Testis (tissue), 2 donors: ENCODE measurements at regions not wholly inside any gene's neighbourhood (a gene's known extent, or its start where the extent isn't known, plus 50 kb on each side); places are given as distances from the start of the nearest gene placed in this dataset.

Experiments
- DNase-seq: peaks from one replicate; pipeline ENCODE4 v3.0.0-alpha.2; 2019
- H3K27ac ChIP-seq, 2 donors: fragments of 200-600 bp; sonication (generic); one replicate each; pipeline ENCODE4 v1.5.1; 2019
- H3K27me3 ChIP-seq: fragments of 200-600 bp; sonication (generic); one replicate; pipeline ENCODE4 v1.5.1; 2019
- H3K36me3 ChIP-seq: fragments of 200-600 bp; sonication (generic); one replicate; pipeline ENCODE4 v1.5.1; 2017; ENCODE audit warnings: low read depth; ENCODE audit errors: missing control alignments
- H3K4me1 ChIP-seq: fragments of 200-600 bp; sonication (generic); one replicate; pipeline ENCODE4 v1.5.1; 2019
- H3K4me3 ChIP-seq, 2 donors: fragments of 200-600 bp; sonication (generic); one replicate each; pipeline ENCODE4 v1.5.1; 2017 to 2019
- H3K9me3 ChIP-seq: fragments of 200-600 bp; sonication (generic); one replicate; pipeline ENCODE4 v1.5.1; 2017
- POLR2A ChIP-seq: fragments of 450-650 bp; IDR thresholded peaks from one replicate; pipeline ENCODE4 v1.6.1; 2017; ENCODE audit warnings: antibody characterized with exemption, mild to moderate bottlenecking, moderate library complexity
- WGBS, 2 donors: methylation state at CpG; one replicate each; pipeline ENCODE4 v1.1.5; 2018; 5-methylcytosine and 5-hydroxymethylcytosine counted together
- intact Hi-C: fragments of 100-400 bp; cut with DNase I; formaldehyde crosslinking; loops from one replicate; pipeline ENCODE4 v1.15.1; 2023; ENCODE audit warnings: low total_unique reads
- TF ChIP-seq, protein P1 (sequence below), 3 experiments: fragments of 450-650 bp in 2 of 3; fragments of 200-600 bp in 1 of 3; sonication (generic) in 1 of 3; IDR thresholded peaks; one replicate each; pipeline ENCODE4 v1.5.1; 2016 to 2019; ENCODE audit warnings: antibody characterized with exemption in 3 of 3, mild to moderate bottlenecking in 2 of 3, moderate library complexity in 1 of 3

DNA sequence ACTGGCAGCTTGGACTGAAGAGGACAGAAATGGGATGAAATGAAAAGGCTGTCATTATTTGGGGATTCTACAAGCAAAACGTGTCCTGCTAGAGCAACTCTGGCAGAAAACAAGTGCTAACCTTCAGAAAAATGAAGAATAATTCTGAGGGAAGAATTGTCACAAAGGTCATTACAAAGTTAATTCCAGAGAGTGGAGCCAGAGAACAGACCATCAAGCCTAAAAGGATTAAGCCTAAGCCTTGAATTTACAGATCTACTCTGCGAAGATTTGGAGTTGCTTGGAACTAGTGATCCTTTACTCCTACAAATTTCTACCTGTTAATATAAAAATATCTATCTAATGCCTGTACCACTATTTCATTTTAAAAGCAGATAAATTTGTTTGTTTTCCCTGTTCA lies 1077.3 kb upstream of the CNTN5 start:
- no peak for TF ChIP-seq POLR2A
- TF ChIP-seq, protein P1, sequence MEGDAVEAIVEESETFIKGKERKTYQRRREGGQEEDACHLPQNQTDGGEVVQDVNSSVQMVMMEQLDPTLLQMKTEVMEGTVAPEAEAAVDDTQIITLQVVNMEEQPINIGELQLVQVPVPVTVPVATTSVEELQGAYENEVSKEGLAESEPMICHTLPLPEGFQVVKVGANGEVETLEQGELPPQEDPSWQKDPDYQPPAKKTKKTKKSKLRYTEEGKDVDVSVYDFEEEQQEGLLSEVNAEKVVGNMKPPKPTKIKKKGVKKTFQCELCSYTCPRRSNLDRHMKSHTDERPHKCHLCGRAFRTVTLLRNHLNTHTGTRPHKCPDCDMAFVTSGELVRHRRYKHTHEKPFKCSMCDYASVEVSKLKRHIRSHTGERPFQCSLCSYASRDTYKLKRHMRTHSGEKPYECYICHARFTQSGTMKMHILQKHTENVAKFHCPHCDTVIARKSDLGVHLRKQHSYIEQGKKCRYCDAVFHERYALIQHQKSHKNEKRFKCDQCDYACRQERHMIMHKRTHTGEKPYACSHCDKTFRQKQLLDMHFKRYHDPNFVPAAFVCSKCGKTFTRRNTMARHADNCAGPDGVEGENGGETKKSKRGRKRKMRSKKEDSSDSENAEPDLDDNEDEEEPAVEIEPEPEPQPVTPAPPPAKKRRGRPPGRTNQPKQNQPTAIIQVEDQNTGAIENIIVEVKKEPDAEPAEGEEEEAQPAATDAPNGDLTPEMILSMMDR (IDR thresholded peaks at IDR 0.05): no peak
- no peak overlapping the region for H3K27ac ChIP-seq
- 75% methylated on average over 2 of the region's 2 CpGs for WGBS, 2 donors
- no peaks in the 10 kb centered on the region for H3K4me1 ChIP-seq
- no peak overlapping the region for H3K4me3 ChIP-seq
- no peaks in the 10 kb centered on the region for H3K9me3 ChIP-seq
- no peak for DNase-seq
- no peaks in the 10 kb centered on the region for H3K36me3 ChIP-seq
- no peaks in the 10 kb centered on the region for H3K27me3 ChIP-seq
- intact Hi-C loops: no loop called here

DNA sequence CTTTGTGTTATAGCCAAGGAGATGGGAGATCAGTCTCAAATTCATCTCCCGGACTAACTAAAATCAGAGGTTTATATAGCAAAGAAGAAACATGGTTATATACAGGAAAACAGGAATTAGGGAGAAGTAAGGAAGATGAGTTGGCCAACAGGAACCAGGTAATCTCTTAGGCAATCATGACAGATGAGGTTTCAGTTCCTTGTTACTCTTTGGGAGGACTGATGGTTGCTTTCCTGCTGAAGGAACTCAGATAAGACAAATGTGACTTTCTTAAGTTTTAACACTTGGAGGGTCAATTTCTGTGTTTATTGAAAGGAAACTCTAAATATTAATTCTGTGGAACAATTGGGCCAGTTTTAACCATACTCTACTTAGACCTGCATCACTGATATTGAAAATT lies 1072.0 kb upstream of the CNTN5 start:
- intact Hi-C loops: no loop called here

DNA sequence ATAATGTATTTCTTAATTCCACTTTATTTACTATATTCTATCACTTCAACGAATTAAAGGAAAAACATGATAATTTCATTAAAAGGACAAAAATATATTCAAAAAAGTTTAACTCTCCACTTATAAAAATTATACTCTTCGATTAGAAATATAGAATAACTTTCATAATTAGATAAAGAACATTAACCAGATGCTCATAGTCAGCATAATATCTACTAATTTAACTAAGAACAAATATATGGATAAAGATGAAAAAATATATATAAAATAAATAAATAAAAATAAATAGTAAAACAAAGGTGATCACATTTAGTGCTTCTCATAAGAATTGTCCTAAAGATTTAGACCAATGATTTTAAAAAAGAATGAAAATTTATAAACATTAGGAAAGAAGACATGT lies 1065.2 kb upstream of the CNTN5 start:
- H3K27ac ChIP-seq: no peak overlapping the region
- H3K27me3 ChIP-seq: no peaks in the 10 kb centered on the region
- intact Hi-C loops: no loop called here
- TF ChIP-seq POLR2A: no peak
- TF ChIP-seq, protein P1 (IDR thresholded peaks at IDR 0.05): no peak
- H3K9me3 ChIP-seq: no peaks in the 10 kb centered on the region
- H3K4me3 ChIP-seq: no peak overlapping the region
- H3K4me1 ChIP-seq: no peaks in the 10 kb centered on the region
- 81 to 86% methylated on average over 2 of the region's 2 CpGs for WGBS, 2 donors
- no peaks in the 10 kb centered on the region for H3K36me3 ChIP-seq
- DNase-seq: no peak

More for the DNA sequence above, 1072.0 kb upstream of the CNTN5 start:
- WGBS, 2 donors: 83 to 94% methylated on average over 1 of the region's 1 CpG
- Histone ChIP-seq H3K9me3 (no peaks in the 10 kb centered on the region), H3K4me1 (no peaks in the 10 kb centered on the region), H3K27ac (no peak overlapping the region), H3K36me3 (no peaks in the 10 kb centered on the region), H3K4me3 (no peak overlapping the region), H3K27me3 (no peaks in the 10 kb centered on the region)
- DNase-seq: no peak
- TF ChIP-seq POLR2A: no peak

DNA sequence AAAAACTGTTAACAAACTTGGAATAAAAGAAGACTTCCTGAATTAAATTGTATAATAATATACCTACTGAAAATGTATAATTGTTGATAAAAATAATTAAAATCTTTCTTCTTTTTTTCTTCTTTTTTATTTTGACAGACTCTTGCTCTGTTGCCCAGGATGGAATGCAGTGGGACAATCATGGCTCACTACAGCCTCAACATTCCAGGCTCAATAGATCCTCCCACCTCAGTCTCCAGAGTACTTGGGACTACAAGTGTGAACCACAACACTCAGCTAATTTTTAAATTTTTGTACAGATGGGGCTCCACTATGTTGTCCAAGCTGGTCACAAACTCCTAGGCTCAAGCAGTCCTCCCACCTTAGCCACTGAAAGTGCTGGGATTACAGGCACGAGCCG lies 1063.8 kb upstream of the CNTN5 start:
- intact Hi-C loops: no loop called here
- no peak for DNase-seq
- H3K9me3 ChIP-seq: no peaks in the 10 kb centered on the region
- H3K36me3 ChIP-seq: no peaks in the 10 kb centered on the region
- WGBS, 2 donors: 43 to 46% methylated on average over 2 of the region's 2 CpGs
- H3K27ac ChIP-seq: no peak overlapping the region
- no peaks in the 10 kb centered on the region for H3K4me1 ChIP-seq
- TF ChIP-seq, protein P1 (IDR thresholded peaks at IDR 0.05): no peak
- no peak for TF ChIP-seq POLR2A
- no peak overlapping the region for H3K4me3 ChIP-seq
- no peaks in the 10 kb centered on the region for H3K27me3 ChIP-seq

DNA sequence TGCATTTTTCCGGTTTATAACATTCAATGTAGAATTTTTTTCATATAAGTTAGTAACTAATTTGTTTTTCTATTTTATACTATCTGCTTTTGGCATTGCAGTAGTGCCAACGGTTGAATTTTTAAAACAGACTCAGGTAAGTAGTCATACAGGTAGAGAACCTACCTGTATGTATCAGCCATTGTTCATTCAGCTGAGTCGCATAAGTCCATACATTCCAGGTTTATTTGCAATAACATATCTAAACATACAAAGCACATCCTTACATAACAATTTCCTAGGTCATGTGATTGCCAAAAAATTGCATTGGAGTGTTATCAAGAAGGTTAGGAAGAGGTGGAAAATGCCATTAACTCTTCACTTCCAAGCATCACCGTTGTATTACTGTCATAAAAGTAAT lies 1059.3 kb upstream of the CNTN5 start:
- no peak overlapping the region for H3K4me3 ChIP-seq
- WGBS, 2 donors: 86 to 90% methylated on average over 4 of the region's 4 CpGs
- H3K9me3 ChIP-seq: no peaks in the 10 kb centered on the region
- DNase-seq: no peak
- intact Hi-C loops: no loop called here
- no peak overlapping the region for H3K27ac ChIP-seq
- no peak for TF ChIP-seq POLR2A
- TF ChIP-seq, protein P1 (IDR thresholded peaks at IDR 0.05): no peak
- no peaks in the 10 kb centered on the region for H3K4me1 ChIP-seq
- H3K36me3 ChIP-seq: no peaks in the 10 kb centered on the region
- no peaks in the 10 kb centered on the region for H3K27me3 ChIP-seq
